HG03060 (cell line): ENCODE measurements at regions not wholly inside any gene's neighbourhood (a gene's known extent, or its start where the extent isn't known, plus 50 kb on each side); places are given as distances from the start of the nearest gene placed in this dataset.

ENCODE experiments used
- ATAC-seq: cut with Tn5 transposase; IDR thresholded peaks from one replicate; pipeline ENCODE4 v1.9.1; 2021; ENCODE audit warnings: low read depth, moderate number of reproducible peaks; ENCODE audit not compliant: unreplicated experiment

DNA sequence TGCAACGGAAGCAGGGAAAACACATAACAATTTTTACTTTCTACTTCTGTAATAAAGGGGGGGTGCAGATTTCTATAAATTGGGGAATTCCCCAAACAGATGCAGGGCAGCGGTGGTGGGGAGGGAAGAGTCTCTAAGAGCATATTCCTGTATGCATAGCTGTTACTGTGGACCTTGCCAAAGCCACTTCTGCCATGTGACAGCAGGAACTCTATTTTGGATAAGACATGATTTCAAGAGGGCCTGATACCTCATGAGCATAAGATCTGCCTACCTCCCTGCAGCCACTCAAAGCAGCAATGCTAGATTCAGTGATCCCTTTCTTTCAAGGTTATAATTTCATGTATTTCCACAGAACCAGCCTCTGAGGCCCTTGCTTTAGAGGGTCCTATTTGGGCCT lies 86.2 kb upstream of the CNKSR3 start:
- no peak for ATAC-seq

DNA sequence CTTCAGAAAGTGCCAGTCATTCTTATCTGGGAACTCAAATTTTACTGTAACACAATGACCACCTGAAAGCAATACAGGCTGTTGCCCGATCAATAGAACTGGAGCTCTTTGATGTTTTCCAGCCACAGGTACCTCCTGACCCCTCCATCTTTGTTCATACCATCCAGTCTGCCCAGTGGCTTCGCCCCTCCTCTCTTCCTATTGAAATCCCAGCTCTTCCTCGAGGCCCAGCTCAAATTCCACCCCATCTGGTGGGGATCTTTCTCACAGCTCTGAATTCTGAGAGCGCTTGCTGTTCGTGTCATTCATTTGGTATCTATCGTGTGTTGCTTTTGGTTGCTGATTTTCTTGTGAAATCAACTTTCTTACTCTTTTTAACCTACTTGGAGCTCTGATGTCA lies 87.9 kb upstream of the CNKSR3 start:
- ATAC-seq = no peak

DNA sequence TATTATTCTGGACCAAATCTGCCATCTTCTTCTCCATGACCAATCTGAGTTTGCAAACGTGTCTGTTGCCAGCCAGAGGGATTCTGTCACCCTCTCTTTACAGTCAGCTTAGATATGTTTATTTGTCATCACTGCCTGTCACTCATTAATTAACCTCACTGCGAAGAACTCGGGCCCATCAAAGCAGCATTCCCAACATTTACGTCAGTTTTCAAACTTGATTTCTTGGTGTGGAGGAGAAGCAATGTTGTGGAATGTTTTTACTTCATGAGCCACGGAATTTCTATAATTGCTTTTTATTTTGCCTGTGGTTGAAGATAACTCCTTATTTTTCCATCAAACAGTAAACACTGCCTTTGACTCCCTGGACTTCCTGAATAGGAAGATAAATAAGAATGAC lies 91.8 kb upstream of the CNKSR3 start:
- ATAC-seq = no peak

DNA sequence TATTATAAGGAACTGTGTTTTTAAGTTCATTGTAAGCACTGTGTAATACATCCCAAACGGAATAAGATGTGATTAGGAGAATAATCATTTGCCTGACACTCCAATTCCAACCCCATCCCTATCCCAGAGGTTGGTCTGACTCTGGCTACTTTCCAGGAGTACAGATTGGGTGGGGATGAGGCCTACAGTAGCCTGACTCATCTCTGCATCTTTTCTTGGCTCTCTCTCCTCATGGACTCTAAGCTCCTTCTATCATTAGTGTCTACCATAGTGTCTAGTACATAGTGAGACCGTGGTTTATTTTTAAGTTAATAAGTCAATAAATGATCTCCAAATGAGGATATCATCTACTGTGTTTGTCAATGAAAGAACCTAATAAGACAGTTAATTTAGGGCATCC lies 92.2 kb upstream of the CNKSR3 start:
- no peak for ATAC-seq

DNA sequence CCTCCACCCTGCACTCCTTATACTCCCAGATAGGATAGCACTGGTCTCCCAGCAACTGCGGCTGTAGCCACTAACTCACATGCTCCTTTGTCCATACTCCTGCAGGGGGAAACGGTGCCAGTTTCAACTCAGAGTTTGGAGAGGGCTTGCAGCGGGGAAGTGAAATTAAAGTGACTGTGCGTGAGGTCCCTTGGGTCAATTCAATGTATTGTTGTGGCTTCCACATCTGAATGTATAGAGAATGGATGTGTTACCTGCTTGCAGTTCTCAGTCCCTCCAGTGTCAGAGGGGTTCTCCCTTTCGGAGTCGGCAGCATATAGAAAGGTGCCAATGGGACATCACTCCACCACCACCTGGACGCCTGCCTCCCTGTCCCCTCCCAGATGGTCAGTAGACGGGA lies 93.6 kb upstream of the CNKSR3 start:
- no peak for ATAC-seq

DNA sequence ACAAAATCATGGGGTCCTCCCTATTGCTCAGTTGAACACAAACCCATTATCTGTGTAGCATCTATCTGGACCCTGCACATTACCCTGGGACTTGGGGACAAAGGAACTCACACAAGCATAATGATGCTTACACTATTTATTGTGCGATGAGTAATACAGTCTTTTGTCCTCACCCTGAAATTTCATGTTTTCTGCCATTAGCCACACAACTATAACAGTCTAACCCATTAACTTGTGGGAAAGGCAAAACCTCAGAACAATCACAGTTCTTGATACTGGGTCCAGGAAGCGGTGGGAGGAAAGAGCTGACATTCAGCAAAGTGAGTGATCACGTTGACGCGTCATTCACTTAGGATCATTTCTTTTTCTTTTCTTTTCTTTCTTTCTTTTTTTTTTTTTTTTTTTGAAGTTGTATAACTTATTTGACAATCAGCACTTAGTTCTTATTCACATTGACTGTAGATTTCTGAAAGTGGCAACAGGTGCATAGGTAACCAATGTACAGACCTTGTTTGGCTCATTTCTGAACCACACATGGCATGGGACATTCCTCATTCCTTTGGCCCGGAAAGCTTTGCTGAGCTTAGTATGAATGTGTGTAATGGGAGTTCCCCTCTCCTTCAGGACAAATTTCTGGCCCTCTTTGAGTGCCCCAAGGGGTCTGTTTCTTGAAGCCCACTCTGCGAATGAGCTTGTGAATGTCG lies 94.8 kb upstream of the CNKSR3 start:
- ATAC-seq = peak; percentile 35

DNA sequence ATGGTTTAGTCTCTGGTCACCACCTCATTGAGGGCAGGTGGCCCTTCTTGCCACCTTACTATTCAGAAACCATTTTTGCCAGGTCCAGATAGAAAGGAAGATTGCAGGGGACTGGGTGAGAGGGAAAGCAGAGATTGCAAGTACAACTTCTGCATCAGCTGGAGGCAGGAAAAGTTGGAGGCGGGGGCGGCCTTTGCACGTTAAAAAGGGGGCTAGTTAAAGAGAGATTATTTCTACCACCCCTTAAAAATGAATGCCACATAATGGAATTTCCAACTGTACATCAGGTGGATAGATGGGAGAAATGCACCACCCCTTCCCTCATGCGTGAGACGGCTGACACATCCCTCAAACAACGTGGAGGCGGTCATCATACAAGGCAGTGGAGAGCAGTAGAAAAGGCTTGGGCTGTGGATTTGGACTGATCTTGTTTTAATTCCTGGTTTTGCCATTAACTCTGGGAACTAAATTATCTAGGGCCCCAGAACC lies 95.4 kb upstream of the CNKSR3 start:
- no peak for ATAC-seq

DNA sequence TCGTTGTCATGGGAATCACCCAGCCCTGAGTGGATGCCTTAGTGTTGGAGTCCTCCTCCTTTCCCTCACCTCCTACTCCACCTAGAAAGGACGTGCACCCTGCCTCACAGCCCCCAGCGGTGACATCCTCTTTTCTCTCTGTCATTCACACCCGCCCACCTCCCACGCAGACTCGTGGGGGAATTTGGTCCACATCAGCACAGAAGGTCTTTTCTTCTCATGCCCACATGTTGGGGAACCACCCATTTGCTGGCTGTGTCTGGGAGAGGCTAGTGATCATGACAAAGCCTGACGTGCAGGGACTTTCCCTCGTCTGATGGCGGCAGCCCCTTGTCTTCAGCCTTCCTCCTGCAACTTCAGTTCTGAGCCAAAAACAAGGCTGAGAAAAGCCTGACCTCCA lies 96.0 kb upstream of the CNKSR3 start:
- peak; percentile 72 for ATAC-seq

DNA sequence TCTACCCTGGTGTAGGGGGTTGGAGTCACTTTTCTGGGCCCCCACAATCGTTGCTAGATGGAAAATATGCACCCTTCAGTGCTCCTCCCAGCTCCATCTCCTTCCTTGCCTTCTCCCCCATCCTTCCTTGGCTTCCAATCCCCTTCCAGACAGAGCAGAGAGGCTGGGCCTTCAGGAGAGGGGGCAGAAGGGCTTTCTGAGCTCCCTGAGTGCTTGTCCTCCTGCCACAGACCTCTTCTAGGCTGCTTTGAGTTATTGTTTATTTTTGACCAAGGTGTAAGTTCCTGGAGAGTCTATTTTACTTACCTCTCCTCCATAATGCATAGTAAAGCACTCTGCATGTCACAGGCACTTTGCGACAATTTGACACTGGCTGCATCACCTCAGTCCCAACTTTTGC lies 96.4 kb upstream of the CNKSR3 start:
- no peak for ATAC-seq

DNA sequence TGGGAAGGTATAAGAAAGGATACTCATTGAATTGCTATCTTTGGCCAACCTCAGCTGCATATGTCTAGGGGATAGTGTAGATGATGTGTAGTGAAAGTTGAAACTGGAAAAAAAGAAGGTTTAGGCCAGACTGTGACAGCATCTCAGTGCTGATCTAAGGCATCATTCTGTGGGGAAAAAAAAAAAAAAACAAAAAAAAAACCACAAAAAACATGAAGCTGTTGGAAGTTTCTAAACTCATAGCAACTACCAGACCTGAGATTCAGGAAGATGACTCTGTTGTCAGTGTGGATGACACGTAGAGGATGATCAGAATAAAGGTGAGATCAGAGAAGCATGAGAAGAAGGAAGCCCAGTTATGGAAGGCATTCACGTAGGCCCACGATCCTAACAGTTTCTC lies 100.8 kb upstream of the CNKSR3 start:
- ATAC-seq = no peak

DNA sequence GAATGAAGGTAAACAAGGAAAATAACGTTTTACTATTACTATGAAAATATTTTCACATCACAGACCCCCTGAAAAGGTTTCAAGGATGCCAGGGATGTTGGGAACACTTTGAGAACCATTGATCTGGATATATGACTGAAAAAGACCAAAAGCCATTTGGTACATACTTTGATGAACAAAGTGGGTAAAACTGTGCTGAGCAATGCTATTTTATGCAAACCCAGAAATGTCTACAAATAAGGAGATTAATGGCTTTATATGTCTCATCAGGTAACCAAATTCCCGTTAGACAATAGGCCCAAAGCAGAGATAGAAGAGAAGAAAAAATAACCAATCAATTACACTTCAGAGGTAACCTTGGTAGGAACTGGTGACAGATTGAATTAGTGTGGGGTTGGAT lies 101.4 kb upstream of the CNKSR3 start:
- no peak for ATAC-seq

DNA sequence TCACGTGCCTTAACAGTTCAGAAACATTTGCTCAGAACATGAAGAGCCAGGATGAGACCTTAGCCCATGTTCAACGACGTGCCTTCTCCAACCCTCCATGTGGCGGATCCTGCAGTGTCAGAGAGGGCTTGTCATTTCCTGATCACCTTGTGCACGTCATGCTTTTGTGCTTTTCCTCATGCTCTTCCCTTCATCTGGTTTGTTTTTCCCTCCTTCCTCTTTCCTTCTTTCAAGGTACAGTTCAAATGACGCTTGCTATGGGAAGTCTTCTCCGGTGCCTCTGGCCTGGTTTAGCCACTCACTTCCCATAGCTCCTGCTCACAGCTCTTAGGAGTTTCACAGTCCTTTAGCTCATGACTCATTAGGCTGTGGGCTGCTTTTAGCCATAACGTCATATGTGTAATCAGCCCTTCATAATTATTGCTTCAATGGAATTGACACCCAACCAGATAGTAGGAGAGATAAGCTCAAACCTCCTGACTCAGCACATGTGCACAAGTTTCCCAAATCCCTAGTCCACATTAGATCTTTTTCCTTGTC lies 102.7 kb upstream of the CNKSR3 start:
- no peak for ATAC-seq

DNA sequence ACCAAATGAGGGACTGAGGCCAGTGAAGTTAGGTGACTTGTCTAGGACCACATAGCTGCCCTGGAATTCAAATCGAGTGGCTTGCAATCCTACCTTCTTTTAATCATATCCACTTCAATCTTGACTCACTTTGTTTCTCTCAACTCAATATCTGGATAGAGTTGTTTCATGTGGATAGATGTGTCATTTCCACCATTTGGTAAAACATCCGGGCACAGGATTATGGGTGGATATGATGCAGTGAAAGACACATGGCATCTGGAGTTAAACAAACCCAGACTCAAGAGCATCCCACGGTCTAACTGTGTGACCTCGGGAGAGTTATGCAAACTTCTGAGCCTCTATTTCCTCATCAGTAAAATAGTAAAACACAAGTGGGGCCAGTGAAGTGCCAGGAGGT lies 103.6 kb upstream of the CNKSR3 start:
- no peak for ATAC-seq

DNA sequence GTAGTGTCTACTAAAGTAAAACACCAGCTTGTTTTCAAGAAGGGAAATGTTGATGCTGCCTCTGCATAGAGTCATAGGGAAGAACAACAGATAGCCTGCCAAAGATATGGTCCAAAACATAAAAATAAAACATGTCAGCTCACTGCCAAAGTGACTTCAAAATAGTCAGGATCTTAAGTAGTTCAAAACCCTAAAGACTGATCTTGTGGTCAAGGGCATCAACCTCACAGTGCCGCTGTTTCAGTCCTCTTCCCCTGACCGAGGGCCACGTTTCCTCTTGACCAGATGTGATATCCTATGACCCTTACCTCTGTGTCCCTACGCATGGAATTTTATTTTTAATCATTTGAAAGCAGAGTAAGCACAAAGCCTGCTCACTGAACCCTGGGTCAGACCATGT lies 104.2 kb upstream of the CNKSR3 start:
- ATAC-seq = no peak

DNA sequence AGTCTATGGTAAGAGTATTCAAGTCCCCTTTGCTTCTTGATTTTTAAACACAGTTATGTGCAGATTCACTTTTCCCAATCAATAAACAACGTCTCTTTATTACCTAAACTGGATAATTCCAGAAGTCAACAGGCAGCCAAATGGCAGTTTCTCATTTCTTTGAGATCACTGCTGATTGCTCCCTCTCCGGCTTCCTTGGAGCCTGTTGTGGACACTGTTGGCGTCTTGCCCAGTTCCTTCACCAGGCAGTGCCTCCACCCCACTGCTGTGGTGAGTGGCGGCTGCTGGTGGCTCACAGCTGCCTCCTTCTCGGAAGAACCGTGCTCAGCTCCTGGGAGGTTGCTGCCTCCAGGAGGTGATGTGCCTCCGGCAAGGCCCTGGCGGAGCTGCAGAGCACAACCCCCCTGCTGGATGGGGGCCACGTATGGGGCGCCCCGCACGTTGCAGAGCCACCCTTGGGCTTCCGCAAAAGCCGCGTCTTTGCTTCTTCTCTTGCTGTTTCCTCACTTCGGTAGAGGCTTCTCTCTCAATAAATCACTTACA lies 105.1 kb upstream of the CNKSR3 start:
- ATAC-seq = no peak

DNA sequence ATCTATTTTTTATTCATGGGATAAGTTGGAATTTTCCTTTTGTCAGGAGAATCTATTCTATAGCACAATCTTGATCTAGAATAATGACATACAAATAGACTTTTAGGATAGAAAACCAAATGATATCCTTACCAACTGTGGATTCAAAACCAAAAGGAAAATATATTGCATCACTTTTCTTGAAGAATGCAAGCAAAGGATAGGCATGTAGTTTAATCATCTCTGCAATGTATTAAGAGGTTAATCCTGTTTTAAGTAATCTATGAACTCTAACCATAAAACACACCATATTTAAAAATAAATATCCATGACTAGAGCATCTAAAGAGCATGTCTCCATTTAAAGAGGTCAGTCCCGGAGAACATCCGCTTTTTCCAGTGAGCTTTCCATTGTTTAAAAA lies 106.7 kb upstream of the CNKSR3 start:
- ATAC-seq = no peak

DNA sequence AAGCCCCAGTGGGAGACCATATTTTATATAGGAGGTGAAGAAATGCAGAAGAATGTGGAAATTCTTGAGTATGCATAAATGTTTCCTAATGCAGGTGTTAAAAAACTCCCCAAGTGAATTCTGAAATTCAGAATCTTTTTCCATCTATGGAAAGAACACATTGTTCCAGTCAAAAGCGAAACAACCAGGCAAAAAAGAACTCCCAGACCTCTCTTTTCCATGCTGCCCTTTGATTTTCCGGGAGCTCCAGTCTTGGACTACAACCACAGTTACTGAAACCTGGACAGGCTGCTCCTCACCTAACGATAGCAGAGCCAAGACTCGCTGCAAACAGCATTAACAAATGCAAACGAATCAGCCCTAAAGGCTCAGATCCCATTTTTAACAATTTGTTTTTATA lies 108.7 kb upstream of the CNKSR3 start:
- no peak for ATAC-seq

DNA sequence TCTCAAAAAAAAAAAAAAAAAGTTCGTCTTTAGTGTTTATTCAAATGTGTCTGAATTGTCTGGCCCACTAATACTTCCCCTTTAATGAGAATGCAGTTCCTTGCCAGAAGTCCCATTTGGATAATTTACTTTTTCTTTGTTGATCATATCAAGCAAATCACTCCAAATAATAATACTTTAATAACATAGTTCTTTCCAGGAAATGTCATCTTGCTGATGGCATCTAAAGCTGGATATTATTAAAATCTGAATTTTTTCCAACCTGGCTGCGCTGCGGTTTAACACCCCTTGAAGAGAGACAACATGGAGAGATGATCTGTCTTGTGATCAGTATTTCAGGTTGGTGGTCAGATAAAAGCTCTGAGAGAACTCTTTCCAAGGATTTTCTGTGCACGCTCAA lies 111.2 kb upstream of the CNKSR3 start:
- ATAC-seq = no peak

DNA sequence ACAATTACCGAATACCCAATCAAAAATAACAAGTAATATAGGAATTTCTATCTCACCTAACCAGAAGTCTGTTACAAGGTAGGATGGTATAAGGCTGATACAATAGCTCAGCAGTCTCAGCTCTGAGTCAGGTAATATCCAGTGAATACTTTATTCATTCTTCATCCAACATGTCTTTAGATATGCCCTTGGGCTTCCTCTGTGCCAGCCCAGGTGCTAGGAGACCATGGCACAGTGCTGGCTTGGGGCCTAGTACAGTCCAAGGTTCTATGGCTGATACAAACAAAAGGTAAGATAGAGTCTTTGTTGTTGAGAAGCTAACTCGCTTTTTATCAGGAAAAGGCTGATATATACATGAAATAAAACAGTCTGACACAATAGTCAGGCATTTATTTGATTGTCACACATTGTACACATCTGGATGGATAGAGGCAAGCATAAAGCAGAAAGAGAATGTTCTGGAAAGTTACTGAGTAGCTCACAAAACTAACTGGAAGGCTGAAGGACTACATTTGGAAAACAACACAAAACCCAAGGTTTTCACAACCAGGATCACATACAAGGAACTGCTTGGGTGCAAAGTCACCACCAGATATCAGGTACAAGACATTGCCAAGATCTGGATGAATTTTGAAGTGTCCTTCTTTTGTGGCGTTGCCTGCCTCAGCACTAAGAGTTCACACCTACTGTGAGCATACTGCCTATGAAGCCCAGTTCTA lies 110.4 kb upstream of the SCAF8 start:
- ATAC-seq = no peak

DNA sequence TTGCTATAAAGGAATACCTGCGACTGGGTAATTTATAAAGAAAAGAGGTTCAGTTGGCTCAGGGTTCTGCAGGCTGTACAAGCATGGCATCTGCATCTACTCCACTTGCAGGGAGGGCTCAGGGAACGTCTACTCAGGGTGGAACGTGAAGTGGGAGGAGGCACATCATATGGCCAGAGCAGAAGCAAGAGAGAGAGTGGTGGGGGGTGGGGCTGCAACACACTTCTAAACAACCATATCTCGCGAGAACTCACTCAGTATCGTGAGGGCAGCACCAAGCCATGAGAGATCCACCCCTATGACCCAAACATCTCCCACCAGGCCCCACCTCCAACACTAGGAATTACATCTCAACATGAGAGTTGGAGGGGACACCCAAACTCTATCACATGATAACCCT lies 109.8 kb upstream of the SCAF8 start:
- ATAC-seq = no peak

DNA sequence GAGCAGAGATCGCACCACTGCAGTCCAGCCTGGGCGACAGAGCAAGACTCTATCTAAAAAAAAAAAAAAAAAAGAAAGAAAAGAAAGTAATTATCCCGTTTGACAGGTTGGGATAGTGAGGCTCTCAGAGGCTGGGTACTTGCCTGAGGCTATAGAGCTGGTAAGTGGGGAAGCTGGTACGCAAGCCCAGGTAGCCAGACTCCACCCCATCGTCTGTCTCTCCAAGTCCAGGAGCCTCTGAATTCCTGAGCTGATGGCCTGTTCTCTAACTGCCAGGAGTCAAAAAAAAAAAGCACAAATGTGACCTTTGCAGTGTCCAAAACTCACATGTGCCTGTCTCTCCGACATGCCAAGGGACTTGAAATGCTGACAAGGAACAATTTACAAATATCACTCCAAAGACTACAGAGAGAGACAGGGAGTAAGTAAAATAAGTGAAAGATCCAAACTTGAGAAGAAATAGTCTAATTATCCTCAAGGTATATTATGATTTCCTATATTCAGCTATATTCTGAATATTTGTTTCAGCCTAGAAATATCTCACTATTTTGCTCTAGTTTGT lies 109.1 kb upstream of the SCAF8 start:
- no peak for ATAC-seq
